ENCODE measurements at regions not wholly inside any gene's neighbourhood (a gene's known extent, or its start where the extent isn't known, plus 50 kb on each side); places are given as distances from the start of the nearest gene placed in this dataset.

DNA sequence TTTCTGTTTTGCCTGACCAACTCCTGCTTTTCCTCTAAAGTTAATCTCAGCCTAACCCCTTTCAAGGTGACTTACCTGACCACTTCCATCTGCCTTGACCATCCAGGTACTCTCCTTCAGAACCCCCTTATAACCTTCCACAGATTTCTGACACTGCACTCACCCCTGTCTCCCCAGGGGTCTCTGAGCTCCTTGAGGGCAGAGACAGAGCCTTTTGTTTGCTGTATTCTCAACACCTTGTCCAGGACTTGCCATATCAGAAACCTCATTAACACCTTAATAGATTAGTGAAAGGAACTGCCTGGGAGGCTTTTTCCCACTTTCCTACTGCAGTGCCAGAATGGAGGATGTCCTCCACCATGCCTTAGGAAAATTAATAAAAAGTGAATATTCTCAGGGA, 119.7 kb upstream of the SERPINE2 start:
- CTCF ChIA-PET (ENCODE audit: partially characterized antibody): interaction anchor here (2.0 kb wide), 1 partner anchor 165 kb away, joined by 6 read pairs; no protein-coding TSS in a partner anchor
- Histone ChIP-seq H3K4me1 (replicated peaks in 1 of 4; ENCODE audit: control insufficient read depth in 3 of 4, insufficient read depth in 4 of 4, low read length in 3 of 4) (no peaks in the 10 kb centered on the region), H4K20me1 (replicated peaks in 1 of 2; ENCODE audit: control insufficient read depth in 1 of 2, insufficient read depth in 2 of 2, low read length in 2 of 2) (no peaks in the 10 kb centered on the region), H2BK15ac (ENCODE audit: low read length) (no peak overlapping the region), H3K18ac (ENCODE audit: extremely low read depth, low read length) (no peak overlapping the region), H3K27me3 (replicated peaks in 1 of 4; ENCODE audit: control insufficient read depth in 3 of 4, extremely low read depth in 1 of 4, insufficient read depth in 3 of 4, low read length in 3 of 4) (no peaks in the 10 kb centered on the region), H3K14ac (ENCODE audit: insufficient read length) (no peak overlapping the region), H3K36me3 (ENCODE audit: control insufficient read depth in 2 of 4, insufficient read depth in 4 of 4, low read length in 3 of 4) (no peaks in the 10 kb centered on the region), H2BK20ac (ENCODE audit: low read length) (no peak overlapping the region; the same call in 1 of the 2 replicates), H3K23me2 (ENCODE audit: low read depth, low read length) (no peaks in the 10 kb centered on the region), H4K91ac (replicated peaks; ENCODE audit: insufficient read length, low read length) (no peak overlapping the region), H3K9ac (replicated peaks in 1 of 4; ENCODE audit: extremely low read depth in 1 of 4, low read depth in 3 of 4, low read length in 3 of 4) (no peak overlapping the region), H2AK5ac (ENCODE audit: low read depth, low read length) (no peak overlapping the region), H3K23ac (ENCODE audit: insufficient read length) (no peak overlapping the region), H3K4me2 (ENCODE audit: insufficient read depth in 1 of 2, low read depth in 2 of 2, low read length in 2 of 2) (no peak overlapping the region), H2BK120ac (replicated peaks; ENCODE audit: low read depth, low read length) (no peak overlapping the region), H3K79me1 (ENCODE audit: low read depth, low read length) (no peaks in the 10 kb centered on the region), H3K79me2 (ENCODE audit: control insufficient read depth in 1 of 2, insufficient read depth in 2 of 2, low read length in 2 of 2) (no peaks in the 10 kb centered on the region), H3K4ac (replicated peaks; ENCODE audit: insufficient read length, low read depth, low read length) (no peak overlapping the region), H4K5ac (ENCODE audit: insufficient read length, low read depth, low read length) (no peak overlapping the region), H2BK12ac (ENCODE audit: low read depth, low read length) (no peak overlapping the region), H3K56ac (replicated peaks; ENCODE audit: insufficient read length, low read depth, low read length) (no peak overlapping the region), H3K27ac (ENCODE audit: low read depth, low read length) (no peak overlapping the region), H3K4me3 (ENCODE audit: extremely low read depth in 1 of 4, insufficient read depth in 2 of 4, low read depth in 3 of 4, low read length in 4 of 4) (no peak overlapping the region), H2AFZ (ENCODE audit: low read length) (no peak overlapping the region), H3K9me3 (ENCODE audit: insufficient read depth in 2 of 2, low read depth in 1 of 2, low read length in 1 of 2) (no peaks in the 10 kb centered on the region), H4K8ac (ENCODE audit: extremely low read depth, insufficient read depth, low read length) (no peak overlapping the region), H2BK5ac (ENCODE audit: low read depth, low read length) (no peak overlapping the region)
- no peak for FAIRE-seq
- POLR2A ChIA-PET (ENCODE audit: partially characterized antibody): no interaction called here
- peak in 1 of 2 experiments; percentile 1 for DNase-seq (ENCODE audit: low read depth in 1 of 2, low spot score in 2 of 2)
- TF ChIP-seq JUN (IDR thresholded peaks at IDR 0.05; ENCODE audit: low read depth, low read length) (no peak), POLR2AphosphoS5 (IDR thresholded peaks at IDR 0.05; ENCODE audit: low read depth, low read length) (no peak)
- TF ChIP-seq, protein P1, sequence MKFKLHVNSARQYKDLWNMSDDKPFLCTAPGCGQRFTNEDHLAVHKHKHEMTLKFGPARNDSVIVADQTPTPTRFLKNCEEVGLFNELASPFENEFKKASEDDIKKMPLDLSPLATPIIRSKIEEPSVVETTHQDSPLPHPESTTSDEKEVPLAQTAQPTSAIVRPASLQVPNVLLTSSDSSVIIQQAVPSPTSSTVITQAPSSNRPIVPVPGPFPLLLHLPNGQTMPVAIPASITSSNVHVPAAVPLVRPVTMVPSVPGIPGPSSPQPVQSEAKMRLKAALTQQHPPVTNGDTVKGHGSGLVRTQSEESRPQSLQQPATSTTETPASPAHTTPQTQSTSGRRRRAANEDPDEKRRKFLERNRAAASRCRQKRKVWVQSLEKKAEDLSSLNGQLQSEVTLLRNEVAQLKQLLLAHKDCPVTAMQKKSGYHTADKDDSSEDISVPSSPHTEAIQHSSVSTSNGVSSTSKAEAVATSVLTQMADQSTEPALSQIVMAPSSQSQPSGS (IDR thresholded peaks at IDR 0.05; ENCODE audit: low read length): no peak
